ENCODE measurements at regions not wholly inside any gene's neighbourhood (a gene's known extent, or its start where the extent isn't known, plus 50 kb on each side); places are given as distances from the start of the nearest gene placed in this dataset.

DNA sequence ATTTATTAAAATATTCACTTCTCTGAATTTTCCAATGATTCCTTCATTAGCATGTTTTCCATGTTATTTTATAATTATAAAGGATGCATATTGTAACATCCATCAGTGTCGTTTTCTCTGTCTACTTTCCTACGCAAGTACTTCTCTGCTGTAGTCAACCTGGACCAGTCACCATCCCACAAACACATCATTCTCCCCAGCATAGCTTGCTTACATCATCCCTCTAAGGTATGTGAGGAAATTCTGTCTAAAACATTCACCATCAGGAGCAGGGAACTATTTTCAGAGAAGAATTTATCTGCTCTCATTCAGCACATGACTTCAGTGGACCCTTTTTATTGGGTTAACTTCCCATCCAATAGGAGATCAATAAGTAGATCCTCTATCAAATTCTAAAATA is 806.1 kb upstream of the ARGLU1 start:
- TF ChIP-seq POLR2A (IDR thresholded peaks at IDR 0.05), result no peak
- TF ChIP-seq, protein P1, sequence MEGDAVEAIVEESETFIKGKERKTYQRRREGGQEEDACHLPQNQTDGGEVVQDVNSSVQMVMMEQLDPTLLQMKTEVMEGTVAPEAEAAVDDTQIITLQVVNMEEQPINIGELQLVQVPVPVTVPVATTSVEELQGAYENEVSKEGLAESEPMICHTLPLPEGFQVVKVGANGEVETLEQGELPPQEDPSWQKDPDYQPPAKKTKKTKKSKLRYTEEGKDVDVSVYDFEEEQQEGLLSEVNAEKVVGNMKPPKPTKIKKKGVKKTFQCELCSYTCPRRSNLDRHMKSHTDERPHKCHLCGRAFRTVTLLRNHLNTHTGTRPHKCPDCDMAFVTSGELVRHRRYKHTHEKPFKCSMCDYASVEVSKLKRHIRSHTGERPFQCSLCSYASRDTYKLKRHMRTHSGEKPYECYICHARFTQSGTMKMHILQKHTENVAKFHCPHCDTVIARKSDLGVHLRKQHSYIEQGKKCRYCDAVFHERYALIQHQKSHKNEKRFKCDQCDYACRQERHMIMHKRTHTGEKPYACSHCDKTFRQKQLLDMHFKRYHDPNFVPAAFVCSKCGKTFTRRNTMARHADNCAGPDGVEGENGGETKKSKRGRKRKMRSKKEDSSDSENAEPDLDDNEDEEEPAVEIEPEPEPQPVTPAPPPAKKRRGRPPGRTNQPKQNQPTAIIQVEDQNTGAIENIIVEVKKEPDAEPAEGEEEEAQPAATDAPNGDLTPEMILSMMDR (IDR thresholded peaks at IDR 0.05), result no peak

Data from breast epithelium (tissue), 3 donors.